HT1080 (cell line): ENCODE measurements at regions not wholly inside any gene's neighbourhood (a gene's known extent, or its start where the extent isn't known, plus 50 kb on each side); places are given as distances from the start of the nearest gene placed in this dataset.
A peak's percentile ranks its signal among the peaks of the same experiment; 100 is the strongest.
"Not testable (repeated sequence)": the region's sequence is repeated elsewhere in the genome, so short reads cannot be mapped to it uniquely, and the experiment has no call there.

Source experiments
- DNase-seq: peaks from one replicate; pipeline ENCODE4 v3.0.0-alpha.2; 2015; ENCODE audit warnings: low read depth

- no peak for DNase-seq
Observed at GRCh38 chr3:26964313-26964712, 341.7 kb downstream of the LRRC3B start.

GRCh38 chr3:26964836-26965235 is 342.3 kb downstream of the LRRC3B start:
- no peak for DNase-seq

- peak; percentile 13 for DNase-seq
Observed at GRCh38 chr3:26967501-26967900, 344.9 kb downstream of the LRRC3B start.

- DNase-seq: peak; percentile 14
Observed at GRCh38 chr3:26984416-26985390, 362.1 kb downstream of the LRRC3B start.

GRCh38 chr3:26989037-26989436 is 366.5 kb downstream of the LRRC3B start:
- no peak for DNase-seq

- DNase-seq: no peak
Observed at GRCh38 chr3:26997226-26997625, 372.0 kb downstream of the NEK10 start.

- DNase-seq: no peak
Observed at GRCh38 chr3:27010834-27011233, 358.3 kb downstream of the NEK10 start.

- DNase-seq: no peak
Observed at GRCh38 chr3:27022096-27022761, 347.0 kb downstream of the NEK10 start.

- DNase-seq: no peak
Observed at GRCh38 chr3:27024493-27024892, 344.7 kb downstream of the NEK10 start.

- DNase-seq: peak; percentile 3
Observed at GRCh38 chr3:27025718-27026117, 343.5 kb downstream of the NEK10 start.

- no peak for DNase-seq
Observed at GRCh38 chr3:27031476-27031875, 337.7 kb downstream of the NEK10 start.

GRCh38 chr3:27034255-27034654 is 334.9 kb downstream of the NEK10 start:
- DNase-seq: no peak

GRCh38 chr3:27040674-27041073 is 328.5 kb downstream of the NEK10 start:
- DNase-seq: no peak

- not testable (repeated sequence) for DNase-seq
Observed at GRCh38 chr3:27042541-27042940, 326.6 kb downstream of the NEK10 start.

GRCh38 chr3:27043328-27043955 is 325.7 kb downstream of the NEK10 start:
- DNase-seq: no peak

GRCh38 chr3:27044931-27045481 is 324.2 kb downstream of the NEK10 start:
- no peak for DNase-seq

GRCh38 chr3:27046351-27046750 is 322.8 kb downstream of the NEK10 start:
- no peak for DNase-seq

GRCh38 chr3:27049792-27050191 is 319.4 kb downstream of the NEK10 start:
- no peak for DNase-seq

- peak; percentile 9 for DNase-seq
Observed at GRCh38 chr3:27051527-27051926, 317.7 kb downstream of the NEK10 start.

- no peak for DNase-seq
Observed at GRCh38 chr3:27056326-27056725, 312.9 kb downstream of the NEK10 start.

- no peak for DNase-seq
Observed at GRCh38 chr3:27059489-27059888, 309.7 kb downstream of the NEK10 start.
